ENCODE measurements at regions not wholly inside any gene's neighbourhood (a gene's known extent, or its start where the extent isn't known, plus 50 kb on each side); places are given as distances from the start of the nearest gene placed in this dataset.

DNA sequence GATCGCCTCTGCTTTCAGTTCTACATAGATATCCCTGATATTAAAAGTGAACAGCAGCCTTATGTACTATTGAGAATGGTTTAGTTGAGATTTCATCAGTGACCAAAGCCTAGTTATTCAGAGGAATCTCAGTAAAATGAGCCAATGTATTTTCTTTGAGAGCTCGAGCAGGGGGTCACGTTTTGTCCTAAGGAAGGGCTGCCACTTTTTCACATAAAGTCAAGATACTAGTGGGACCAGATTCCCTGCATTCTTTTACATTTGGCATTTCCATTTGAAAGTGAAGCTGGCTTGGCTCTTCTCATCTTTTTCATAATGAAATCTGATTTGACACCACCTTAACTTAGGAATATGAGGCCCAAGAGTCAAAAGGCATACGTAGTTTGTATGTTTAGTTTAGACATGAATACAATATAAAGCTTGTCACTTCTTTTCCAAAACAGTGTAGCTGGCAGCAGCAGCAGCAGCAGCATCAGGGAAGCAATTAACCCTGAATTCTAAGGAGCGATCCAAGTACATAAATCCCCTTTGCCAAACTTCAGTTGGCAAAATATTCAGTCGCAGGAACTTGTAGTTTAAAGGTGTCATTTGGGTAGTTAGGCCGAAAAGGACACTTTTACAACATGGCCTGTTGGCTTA is 1752.2 kb upstream of the PCDH20 start:
- Histone ChIP-seq H3K4me2 (ENCODE audit: low read length) (no peak overlapping the region), H3K9ac (ENCODE audit: low read length) (no peak overlapping the region), H3K4me3 (ENCODE audit: low read length) (no peak overlapping the region), H3K4me1 (ENCODE audit: low read length) (no peaks in the 10 kb centered on the region), H2AFZ (ENCODE audit: low read depth, low read length) (no peak overlapping the region), H3K36me3 (replicated peaks; ENCODE audit: low read depth, low read length) (no peaks in the 10 kb centered on the region), H3K9me3 (ENCODE audit: insufficient read depth, low read length) (no peaks in the 10 kb centered on the region), H3K27me3 (ENCODE audit: low read depth, low read length) (no peaks in the 10 kb centered on the region), H4K20me1 (ENCODE audit: insufficient read depth, low read length) (no peaks in the 10 kb centered on the region), H3K27ac (ENCODE audit: low read length) (no peak overlapping the region), H3K79me2 (ENCODE audit: low read length) (no peaks in the 10 kb centered on the region)
- TF ChIP-seq, protein P1, sequence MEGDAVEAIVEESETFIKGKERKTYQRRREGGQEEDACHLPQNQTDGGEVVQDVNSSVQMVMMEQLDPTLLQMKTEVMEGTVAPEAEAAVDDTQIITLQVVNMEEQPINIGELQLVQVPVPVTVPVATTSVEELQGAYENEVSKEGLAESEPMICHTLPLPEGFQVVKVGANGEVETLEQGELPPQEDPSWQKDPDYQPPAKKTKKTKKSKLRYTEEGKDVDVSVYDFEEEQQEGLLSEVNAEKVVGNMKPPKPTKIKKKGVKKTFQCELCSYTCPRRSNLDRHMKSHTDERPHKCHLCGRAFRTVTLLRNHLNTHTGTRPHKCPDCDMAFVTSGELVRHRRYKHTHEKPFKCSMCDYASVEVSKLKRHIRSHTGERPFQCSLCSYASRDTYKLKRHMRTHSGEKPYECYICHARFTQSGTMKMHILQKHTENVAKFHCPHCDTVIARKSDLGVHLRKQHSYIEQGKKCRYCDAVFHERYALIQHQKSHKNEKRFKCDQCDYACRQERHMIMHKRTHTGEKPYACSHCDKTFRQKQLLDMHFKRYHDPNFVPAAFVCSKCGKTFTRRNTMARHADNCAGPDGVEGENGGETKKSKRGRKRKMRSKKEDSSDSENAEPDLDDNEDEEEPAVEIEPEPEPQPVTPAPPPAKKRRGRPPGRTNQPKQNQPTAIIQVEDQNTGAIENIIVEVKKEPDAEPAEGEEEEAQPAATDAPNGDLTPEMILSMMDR (IDR thresholded peaks at IDR 0.05; ENCODE audit: low read depth, low read length), result no peak
- TF ChIP-seq EZH2phosphoT487 (IDR thresholded peaks at IDR 0.05; ENCODE audit: low read depth), result no peak

DNA sequence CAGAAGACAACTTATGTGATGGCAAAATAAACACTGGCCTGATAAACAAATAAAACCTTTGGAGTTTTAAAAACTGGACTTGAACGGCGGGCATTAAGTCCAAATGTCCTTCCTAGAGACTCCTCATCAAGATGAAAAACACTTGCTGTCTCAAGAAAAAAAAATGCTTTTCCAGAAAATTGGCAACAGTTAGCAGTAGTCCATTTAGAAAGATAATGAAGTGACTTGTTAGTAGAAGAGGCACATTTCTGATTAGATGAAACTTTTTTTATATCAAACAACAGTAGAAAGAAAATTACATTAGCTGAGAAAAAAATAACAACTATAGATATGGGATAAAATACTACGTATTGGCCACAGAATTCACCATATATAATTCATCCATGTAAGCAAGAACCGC is 1750.7 kb upstream of the PCDH20 start:
- H3K4me1 ChIP-seq (ENCODE audit: low read length), result no peaks in the 10 kb centered on the region
- no peak overlapping the region for H3K9ac ChIP-seq (ENCODE audit: low read length)
- H3K27me3 ChIP-seq (ENCODE audit: low read depth, low read length), result no peaks in the 10 kb centered on the region
- H3K36me3 ChIP-seq (replicated peaks; ENCODE audit: low read depth, low read length), result no peaks in the 10 kb centered on the region
- no peaks in the 10 kb centered on the region for H3K9me3 ChIP-seq (ENCODE audit: insufficient read depth, low read length)
- no peaks in the 10 kb centered on the region for H3K79me2 ChIP-seq (ENCODE audit: low read length)
- no peak overlapping the region for H3K4me2 ChIP-seq (ENCODE audit: low read length)
- no peaks in the 10 kb centered on the region for H4K20me1 ChIP-seq (ENCODE audit: insufficient read depth, low read length)
- no peak overlapping the region for H3K4me3 ChIP-seq (ENCODE audit: low read length)
- H3K27ac ChIP-seq (ENCODE audit: low read length), result no peak overlapping the region
- TF ChIP-seq EZH2phosphoT487 (IDR thresholded peaks at IDR 0.05; ENCODE audit: low read depth), result no peak
- TF ChIP-seq, protein P1 (IDR thresholded peaks at IDR 0.05; ENCODE audit: low read depth, low read length), result no peak
- no peak overlapping the region for H2AFZ ChIP-seq (ENCODE audit: low read depth, low read length)

DNA sequence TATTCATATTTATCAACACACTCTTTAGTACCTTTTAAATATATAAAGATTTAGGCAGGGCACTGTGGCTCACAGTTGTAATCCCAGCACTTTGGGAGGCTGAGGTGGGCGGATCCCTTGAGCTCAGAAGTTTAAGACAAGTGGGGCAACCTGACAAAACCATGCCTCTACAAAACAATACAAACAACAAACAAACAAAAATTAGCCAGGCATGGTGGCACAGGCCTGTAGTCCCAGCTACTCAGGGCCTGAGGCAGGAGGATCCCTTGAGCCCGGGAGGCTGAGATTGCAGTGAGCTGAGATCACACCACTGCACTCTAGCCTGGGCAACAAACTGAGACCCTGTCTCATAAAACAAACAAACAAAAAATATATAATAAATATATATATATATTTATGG is 1748.3 kb upstream of the PCDH20 start:
- H3K9me3 ChIP-seq (ENCODE audit: insufficient read depth, low read length), result no peaks in the 10 kb centered on the region

DNA sequence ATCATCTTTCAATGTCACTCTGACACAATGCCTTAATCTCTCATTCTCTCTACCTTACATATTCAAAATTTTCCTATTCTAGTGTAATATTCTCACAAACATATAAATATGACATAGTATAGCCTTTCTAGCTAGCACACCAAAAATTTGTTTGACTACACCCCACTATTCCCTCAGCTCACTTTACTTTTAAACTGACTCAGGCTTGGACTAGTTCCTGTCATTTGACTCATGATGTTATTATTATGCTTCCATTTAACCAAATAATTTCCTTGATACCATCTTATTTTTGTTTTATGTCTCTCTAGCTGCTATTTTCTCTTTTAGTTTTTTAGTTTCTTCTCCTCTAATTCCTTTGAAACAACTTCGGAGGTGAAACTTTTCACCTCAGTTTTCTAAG is 1745.6 kb upstream of the PCDH20 start:
- no peak overlapping the region for H3K9ac ChIP-seq (ENCODE audit: low read length)
- H3K27ac ChIP-seq (ENCODE audit: low read length), result no peak overlapping the region
- H4K20me1 ChIP-seq (ENCODE audit: insufficient read depth, low read length), result no peaks in the 10 kb centered on the region
- no peaks in the 10 kb centered on the region for H3K4me1 ChIP-seq (ENCODE audit: low read length)
- no peak overlapping the region for H2AFZ ChIP-seq (ENCODE audit: low read depth, low read length)
- TF ChIP-seq, protein P1 (IDR thresholded peaks at IDR 0.05; ENCODE audit: low read depth, low read length), result no peak
- no peak for TF ChIP-seq EZH2phosphoT487 (IDR thresholded peaks at IDR 0.05; ENCODE audit: low read depth)
- no peaks in the 10 kb centered on the region for H3K27me3 ChIP-seq (ENCODE audit: low read depth, low read length)
- H3K79me2 ChIP-seq (ENCODE audit: low read length), result no peaks in the 10 kb centered on the region
- H3K36me3 ChIP-seq (replicated peaks; ENCODE audit: low read depth, low read length), result no peaks in the 10 kb centered on the region
- no peaks in the 10 kb centered on the region for H3K9me3 ChIP-seq (ENCODE audit: insufficient read depth, low read length)
- no peak overlapping the region for H3K4me2 ChIP-seq (ENCODE audit: low read length)
- no peak overlapping the region for H3K4me3 ChIP-seq (ENCODE audit: low read length)

More for the DNA sequence above, 1748.3 kb upstream of the PCDH20 start:
- no peak overlapping the region for H3K4me3 ChIP-seq (ENCODE audit: low read length)
- no peaks in the 10 kb centered on the region for H3K36me3 ChIP-seq (replicated peaks; ENCODE audit: low read depth, low read length)
- H3K4me2 ChIP-seq (ENCODE audit: low read length), result no peak overlapping the region
- no peak overlapping the region for H2AFZ ChIP-seq (ENCODE audit: low read depth, low read length)
- H3K9ac ChIP-seq (ENCODE audit: low read length), result no peak overlapping the region
- no peaks in the 10 kb centered on the region for H4K20me1 ChIP-seq (ENCODE audit: insufficient read depth, low read length)
- no peaks in the 10 kb centered on the region for H3K27me3 ChIP-seq (ENCODE audit: low read depth, low read length)
- TF ChIP-seq, protein P1 (IDR thresholded peaks at IDR 0.05; ENCODE audit: low read depth, low read length), result no peak
- no peak for TF ChIP-seq EZH2phosphoT487 (IDR thresholded peaks at IDR 0.05; ENCODE audit: low read depth)
- no peak overlapping the region for H3K27ac ChIP-seq (ENCODE audit: low read length)
- no peaks in the 10 kb centered on the region for H3K4me1 ChIP-seq (ENCODE audit: low read length)
- H3K79me2 ChIP-seq (ENCODE audit: low read length), result no peaks in the 10 kb centered on the region
